ENCODE measurements at regions not wholly inside any gene's neighbourhood (a gene's known extent, or its start where the extent isn't known, plus 50 kb on each side); places are given as distances from the start of the nearest gene placed in this dataset.
"Not testable (repeated sequence)": the region's sequence is repeated elsewhere in the genome, so short reads cannot be mapped to it uniquely, and the experiment has no call there.

DNA sequence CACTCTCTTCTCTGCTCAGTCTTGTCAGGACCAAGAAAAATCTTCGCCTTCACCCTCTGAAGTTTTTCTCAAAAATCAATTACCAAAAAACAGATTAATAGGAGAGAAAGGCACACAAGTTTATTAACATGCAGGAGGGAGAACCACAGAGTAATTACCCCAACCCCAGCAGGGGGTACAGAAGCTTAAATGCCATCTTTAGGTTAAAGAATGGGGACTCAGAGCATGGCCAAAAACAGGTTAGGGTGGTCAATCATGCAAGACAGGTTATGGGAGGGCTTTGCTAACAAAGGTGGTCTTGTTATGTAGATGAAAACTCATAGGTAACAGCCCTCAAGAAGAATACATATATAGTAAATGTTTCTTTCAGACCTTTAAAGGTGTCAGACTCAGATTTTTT, 100.5 kb upstream of the BTN3A2 start:
- ATAC-seq: no peak

DNA sequence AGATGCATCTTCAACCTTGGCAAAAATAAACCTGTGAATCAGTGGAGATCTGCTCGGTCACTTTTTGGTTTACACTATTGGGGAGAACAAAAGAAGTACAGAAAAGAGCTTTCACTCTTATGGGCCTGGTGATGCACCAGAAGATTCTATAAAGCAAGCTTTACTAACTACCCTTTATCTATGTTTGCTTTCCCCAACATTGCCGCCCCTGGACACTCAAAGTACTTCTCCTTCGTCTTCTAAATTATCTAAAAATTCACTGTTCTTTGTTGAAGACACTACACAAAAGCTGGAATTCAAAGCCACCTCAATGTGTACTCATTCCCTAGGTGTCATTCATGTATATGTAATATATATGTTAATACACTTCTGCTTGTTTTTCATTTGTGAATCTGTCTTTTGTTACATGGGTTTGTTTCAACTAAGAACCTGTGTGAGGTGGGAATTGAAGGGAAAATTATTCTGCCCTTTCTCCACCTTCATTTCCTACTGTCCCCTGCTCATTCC, 97.9 kb upstream of the BTN3A2 start:
- ATAC-seq (no peak), DNase-seq (no peak)

More for the DNA sequence above, 100.5 kb upstream of the BTN3A2 start:
- DNase-seq: no peak

DNA sequence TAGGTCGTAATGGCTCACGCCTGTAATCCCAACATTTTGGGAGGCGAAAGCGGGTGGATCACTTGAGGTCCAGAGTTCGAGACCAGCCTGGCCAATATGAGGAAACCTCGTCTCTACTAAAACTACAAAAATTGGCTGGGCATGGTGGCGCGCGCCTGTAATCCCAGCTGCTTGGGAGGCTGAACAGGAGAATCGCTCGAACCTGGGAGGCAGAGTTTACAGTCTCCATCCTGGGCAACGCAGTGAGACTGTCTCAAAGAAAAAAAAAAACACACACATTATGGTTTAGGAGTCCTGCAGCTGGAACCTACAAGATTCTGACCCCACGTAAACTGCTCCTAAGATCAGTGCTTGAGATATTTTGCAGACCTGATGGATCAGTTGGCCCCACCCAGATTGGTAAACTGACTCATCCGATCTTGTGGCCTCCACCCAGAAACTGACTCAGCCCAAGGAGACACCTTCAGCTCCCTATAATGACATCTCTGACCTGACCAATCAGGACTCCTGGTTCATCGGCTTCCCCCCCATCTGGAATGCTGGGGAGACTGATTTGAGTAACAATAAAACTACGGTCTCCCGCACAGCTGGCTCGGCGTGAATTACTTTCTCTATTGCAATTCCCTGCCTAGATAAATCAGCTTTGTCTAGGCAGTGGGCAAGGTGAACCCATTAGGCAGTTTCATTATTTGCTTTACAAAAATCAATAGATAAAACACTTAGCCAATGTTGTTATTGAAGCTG, 96.2 kb upstream of the BTN3A2 start:
- DNase-seq: peak; percentile 51
- no peak for ATAC-seq

DNA sequence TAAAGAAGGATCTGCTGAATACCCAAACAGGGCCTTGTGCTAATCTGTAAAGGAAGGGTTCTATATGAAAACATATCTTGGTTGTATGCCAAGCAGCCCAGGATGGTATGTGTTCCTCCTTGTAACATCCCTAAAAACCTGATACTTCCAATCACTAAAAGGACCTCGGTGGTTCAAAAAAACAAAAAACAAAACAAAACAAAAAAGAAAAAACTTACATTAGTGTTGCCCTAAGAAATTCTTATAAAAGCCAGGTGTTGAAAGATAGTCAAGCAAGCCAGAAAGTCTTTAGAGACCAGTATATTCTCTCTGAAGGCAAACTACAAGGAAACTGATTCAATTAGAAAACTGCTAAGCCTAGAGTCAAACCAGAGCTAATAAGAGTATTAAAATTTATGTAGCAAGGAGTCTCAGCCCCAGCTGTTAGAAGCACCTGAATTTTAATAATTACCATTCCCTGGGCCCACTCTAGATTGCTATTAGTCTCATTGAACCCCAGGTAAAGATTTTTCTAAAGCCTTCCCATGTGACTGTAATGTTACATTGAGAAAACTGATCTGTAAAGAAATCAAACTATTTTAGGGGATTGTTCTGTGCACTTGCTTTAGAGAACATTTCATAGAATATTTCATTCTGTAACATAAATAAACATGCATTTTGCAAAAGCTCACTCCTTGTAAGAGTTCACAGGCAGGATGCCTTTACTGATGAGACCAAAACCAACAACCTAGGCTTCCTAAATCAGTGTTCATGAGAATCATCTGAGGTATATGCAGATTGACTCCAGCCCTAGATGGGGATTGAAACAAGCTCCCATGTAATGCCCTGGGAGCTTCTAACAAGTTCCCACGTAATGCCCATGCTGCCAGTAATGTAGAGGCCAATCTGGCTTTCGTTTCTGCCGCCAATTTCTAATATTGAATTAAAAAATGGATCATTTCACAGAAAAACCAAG, 95.2 kb upstream of the BTN3A2 start:
- DNase-seq (no peak), ATAC-seq (no peak)

DNA sequence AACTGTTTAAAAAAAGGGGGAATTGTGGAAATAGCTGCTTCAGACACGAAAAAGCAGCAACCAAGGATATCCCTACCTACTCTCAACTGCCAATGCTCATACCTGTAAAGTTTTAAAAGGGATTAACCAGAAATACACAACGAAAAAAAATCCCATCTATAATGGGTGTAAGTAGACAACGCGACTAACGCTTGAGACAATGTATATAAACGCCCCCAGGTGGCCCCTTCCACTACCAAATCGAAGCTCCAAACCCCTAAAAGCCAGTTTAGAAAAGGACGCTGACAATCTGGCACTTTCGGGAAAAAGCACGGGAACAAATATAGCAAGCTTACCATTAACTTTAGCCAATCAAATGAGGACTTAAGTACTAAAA, 94.5 kb upstream of the BTN3A2 start:
- ATAC-seq (no peak), DNase-seq (peak; percentile 35)

DNA sequence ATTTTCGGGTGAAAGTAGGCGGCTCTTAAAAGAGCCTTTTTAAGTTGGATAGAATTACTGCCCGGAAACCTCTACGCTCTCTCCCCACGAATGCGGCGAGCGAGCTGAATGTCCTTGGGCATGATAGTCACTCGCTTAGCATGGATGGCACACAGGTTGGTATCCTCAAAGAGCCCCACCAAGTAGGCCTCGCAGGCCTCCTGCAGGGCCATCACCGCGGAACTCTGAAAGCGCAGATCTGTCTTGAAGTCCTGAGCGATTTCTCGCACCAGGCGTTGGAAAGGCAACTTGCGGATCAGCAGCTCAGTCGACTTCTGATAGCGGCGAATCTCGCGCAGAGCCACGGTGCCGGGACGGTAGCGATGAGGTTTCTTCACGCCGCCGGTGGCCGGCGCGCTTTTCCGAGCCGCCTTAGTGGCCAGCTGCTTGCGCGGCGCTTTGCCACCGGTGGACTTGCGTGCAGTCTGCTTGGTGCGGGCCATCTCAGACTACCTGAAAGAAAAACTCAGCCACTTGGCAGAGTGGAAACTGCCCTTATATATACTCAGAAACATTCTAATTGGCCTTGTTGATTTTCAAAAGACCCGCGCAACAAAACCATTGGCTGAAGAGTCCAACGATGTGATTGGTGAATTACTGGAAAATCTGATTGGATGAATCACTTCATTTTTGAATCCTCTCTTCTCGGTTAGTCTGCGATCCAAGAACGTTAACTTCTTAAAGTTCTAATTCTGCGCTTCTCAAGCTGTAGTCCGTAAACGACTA, 93.9 kb upstream of the BTN3A2 start:
- DNase-seq (peak; percentile 80), ATAC-seq (peak; percentile 47)

DNA sequence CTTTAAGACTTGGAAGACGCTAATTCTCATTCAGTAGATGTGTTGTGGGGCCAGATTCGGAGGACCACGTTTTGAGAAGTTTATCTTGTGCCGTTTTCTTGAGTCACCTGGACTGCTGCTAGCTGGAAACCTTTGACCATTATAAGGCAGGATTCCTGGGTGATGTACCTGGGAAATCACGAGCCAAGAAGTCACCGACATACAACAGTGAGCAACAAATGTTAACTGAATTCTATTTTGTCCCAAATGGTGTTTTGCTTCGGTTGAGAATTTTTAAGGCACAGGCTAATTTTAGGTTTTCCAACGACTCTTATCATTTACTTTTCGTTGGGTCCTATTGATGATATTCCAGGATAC, 93.4 kb upstream of the BTN3A2 start:
- no peak for ATAC-seq
- no peak for DNase-seq

DNA sequence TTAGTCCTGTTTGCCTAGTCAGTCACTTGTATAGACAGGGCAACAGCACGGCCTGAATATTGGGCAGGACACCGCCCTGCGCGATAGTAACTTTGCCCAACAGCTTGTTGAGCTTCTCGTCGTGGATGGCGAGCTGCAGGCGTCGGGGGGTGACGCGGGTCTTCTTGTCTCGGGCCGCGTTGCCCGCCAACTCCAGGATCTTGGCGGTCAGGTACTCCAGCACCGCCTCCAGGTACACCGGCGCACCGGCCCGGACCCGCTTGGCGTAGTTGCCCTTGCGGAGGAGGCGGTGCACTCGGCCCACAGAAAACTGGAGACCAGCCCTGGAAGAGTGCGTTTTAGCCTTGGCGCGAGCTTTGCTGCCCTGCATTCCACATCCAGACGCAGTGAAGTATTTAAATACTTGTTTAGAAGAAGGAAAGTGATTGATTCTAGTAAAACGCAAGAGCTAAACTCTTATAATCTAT, 92.8 kb upstream of the BTN3A2 start:
- ATAC-seq (peak; percentile 10), DNase-seq (peak; percentile 65)

DNA sequence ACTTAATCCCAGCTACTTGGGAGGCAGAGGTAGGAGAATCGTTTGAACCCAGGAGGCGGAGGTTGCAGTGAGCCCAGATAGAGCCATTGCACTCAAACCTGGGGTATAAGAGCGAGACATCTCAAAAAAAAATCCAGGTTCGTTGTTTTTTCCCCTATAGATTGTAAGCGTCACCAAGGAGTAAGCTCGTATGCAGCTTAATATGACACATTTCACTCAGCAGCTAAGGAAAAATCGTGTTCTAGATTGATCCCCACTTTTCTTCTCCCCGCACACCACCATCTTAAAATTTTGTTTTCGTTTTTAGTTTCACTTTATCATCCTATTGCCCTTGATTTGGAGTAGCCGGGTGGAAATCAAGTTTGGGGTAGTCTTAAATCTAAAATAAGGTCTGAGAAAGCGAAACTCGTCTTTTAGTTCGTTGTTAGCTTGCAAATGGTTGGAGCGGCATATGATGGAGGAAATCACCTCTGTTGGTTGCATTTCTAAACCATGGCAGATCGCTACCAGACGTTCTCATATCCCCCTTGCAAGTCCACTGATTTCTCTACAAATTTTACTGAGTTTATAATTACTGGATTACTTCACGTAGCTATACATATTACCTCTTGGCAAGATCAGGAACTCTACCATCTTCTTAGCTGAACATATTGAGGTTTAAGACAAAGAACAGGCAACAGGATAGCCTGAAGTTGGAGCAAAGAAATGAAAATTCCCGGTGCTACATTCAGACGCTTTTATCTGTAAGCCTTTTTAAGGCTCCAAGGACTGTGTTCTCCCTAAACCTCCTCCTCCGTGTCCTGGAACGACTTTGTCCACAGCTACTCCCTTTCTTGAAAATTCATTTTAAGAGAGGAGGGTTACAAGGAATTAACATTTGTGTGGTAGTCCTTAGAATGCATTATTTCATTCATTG, 91.1 kb upstream of the BTN3A2 start:
- peak; percentile 5 for ATAC-seq
- no peak for DNase-seq

DNA sequence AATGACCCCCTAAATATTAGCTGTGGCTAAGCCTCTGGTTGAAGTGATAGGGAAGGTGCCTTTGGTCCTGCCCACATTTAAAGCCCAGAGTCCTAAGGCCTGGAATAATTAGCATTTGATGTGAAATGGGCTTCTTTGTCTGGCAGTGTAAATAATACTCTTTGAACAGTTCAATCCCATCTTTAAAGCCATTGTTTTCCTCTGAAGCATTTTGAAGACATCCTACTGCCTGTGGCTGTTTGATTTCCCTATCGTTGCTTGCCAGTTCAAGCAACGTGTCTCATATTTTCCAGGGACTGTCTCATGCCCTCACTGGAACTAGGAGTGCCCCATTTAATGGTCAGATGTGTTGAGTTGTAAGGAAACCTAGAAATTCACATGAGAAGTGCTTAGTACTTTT, 89.3 kb upstream of the BTN3A2 start:
- DNase-seq (no peak), ATAC-seq (no peak)

DNA sequence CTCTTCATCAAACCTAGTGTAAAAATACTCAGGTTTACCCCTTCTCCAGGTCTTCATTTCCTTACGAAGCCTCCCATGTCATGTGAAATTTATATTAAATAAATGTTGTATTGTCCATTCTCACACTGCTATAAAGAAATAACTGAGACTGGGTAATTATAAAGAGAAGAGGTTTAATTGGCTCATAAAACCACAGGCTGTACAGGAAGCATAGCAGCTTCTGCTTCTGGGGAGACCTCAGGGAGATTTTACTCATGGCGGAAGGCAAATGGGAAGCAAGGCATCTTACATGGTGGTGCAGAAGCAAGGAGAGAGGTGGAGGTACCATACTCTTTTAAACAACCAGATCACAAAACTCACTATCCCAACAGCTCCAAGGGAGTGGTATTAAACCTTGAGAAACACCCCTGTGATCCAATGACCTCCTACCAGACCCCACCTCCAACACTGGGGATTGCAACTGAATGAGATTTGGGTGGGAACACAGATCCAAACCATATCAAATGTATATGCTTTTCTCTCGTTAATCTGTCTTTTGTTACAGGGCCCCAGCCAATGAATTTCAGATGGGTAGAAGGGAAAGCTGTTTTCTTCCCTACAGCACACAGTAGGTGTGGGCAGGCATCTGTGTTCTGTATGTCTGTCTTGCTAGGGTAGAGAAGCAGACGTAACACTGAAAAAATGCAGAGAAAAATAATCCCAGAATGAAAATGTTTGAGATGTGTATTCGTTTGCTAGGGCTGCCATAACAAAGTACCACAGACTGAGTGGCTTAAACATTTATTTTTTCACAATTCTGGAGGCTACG, 88.0 kb upstream of the BTN3A2 start:
- DNase-seq (no peak), ATAC-seq (no peak)

DNA sequence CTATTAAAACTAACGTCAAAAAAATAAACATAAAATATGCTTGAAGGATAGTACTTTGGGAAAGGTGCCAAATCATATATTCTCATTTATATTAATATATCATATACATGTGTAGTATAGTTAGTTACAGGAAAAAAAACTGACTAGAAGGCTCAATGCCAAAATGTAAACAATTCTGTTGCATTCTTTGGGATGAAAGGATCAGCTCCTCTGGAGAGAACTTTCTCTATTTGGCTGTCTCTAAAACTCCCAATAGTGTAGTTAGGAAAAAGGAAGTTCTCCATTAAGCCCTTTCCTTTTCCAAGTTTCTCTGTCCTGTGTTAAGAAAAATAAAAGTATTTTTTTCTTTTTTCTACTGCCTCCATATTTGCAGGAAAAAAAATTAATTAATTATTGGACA, 86.5 kb upstream of the BTN3A2 start:
- DNase-seq (no peak), ATAC-seq (no peak)

DNA sequence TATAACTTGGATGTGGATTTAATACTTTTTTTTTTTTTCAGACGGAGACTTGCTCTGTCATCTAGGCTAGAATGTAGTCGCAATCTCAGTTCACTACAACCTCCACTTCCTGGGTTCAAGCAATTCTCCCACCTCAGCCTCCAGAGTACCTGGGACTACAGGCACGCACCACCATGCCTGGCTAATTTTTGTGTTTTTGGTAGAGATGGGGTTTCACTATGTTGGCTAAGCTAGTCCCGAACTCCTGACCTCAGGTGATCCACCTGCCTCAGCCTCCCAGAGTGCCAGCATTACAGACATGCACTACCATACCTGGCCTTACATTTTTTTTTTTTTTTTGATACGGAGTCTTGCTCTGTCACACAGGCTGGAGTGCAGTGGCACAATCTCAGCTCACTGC, 85.6 kb upstream of the BTN3A2 start:
- not testable (repeated sequence) for DNase-seq, ATAC-seq

DNA sequence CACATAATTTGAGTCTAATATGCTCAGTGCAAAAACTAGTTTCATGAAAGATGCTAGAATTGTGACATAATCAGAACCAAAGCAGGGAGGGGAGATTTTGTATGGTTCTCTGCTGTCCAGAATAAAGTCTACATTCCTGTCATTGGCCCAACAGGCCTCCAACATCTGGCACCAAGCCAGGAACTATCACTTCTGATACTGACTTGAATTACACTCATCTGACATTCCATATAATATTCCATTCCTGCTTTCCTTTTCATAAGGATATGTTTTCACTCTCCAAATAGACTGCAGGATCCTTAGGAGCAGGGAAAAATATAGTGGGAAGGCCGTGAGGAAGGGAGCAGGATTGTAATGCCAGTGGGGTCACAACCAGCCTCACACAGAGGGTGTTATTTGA, 84.6 kb upstream of the BTN3A2 start:
- ATAC-seq (no peak), DNase-seq (no peak)

DNA sequence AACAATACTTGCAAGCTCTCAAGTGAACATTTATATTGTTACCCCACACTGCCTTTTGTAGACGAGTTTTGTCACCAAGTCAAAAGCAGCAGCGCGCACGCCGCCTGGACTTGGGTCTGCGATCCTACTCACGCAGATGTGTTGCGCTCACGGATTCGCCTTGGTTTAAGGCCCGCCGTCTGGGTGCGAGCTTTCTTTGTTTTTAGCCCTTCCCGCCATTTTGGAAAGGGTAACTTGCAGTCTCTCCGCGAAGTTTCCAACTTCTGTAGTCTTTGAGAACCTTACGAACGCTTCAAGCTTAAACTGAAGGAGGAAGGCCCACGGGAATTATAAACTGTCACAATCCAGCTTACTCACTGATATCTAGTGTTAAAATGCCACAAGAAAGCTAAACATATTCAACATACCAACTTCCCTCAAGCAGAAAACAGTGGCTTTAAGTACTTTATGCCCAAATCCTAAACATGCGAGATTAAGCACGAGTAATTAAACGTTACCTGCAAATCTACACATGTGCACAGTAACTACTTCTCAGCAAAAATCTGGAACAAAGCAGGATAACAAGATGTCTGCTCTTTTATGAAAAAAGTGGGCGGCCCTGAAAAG, 80.4 kb upstream of the BTN3A2 start:
- ATAC-seq (no peak), DNase-seq (peak; percentile 64)

DNA sequence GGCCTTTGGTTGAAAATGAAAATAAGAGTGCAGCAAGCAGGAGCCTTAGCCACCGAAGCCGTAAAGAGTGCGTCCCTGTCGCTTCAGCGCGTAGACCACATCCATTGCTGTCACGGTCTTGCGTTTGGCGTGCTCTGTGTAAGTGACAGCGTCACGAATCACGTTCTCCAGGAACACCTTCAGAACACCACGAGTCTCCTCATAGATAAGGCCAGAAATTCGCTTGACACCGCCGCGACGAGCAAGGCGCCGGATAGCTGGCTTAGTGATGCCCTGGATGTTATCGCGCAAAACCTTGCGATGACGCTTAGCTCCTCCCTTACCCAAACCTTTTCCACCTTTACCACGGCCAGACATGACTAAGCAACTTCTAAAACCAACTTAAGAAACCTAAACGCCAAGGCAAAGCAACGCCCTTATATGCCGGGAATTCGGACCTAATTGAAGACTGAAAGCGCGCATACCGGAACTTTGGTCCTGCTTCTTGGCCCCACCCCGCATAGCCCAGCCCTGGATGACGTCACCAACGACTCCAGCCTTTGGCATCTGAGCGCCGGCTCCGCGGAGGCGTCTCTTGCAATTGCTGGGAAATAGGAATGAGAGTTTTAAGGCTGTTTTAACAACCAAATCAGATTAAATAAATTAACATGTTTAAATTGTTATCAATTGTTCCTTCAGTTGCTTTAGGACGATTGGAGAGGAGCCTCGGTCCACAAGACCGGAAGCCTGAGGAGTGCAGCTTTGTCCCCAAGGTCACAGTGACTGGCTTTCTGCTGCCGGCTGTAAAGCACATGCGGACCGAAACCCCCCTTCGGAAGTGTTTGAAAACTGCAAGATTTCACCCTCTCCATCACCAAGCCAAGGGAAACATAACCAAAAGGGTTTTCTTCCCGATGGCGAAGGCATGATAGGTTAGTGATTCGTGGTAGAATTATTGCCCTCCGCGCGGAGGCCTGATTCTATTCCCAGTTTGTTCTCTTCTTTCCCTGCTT, 79.6 kb upstream of the BTN3A2 start:
- peak; percentile 86 for ATAC-seq
- peak; percentile 96 for DNase-seq

DNA sequence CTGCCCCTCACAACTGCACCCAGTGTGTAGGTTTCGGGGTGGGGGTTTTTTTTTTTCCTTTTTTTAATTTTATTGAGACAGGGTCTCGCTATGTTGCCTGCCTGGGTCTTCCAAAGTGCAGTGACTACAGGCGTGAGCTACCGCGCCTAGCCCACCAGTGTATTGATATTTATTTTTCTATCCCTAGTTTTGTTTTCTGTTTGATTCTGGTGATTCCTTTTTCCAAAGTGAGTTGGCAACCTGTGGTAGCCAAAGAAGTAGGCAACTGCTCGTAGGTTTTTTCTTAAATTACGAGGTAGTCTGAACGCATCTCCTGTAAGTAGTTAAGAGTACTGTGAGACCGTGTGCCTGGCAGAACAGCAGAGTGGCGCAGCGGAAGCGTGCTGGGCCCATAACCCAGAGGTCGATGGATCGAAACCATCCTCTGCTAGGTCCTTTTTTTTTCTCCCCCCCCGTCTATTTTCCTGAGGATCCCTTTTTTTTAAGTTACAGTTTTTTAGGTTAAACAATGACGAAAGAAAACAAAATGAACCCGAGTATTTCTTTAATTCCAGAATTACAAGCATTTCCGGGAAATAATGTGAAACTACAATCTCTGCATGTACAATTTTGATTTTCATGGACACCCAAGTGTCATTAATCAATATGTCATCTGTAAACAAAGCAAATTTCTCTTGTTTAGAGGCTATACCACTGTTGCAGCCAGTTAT, 78.7 kb upstream of the BTN3A2 start:
- DNase-seq (peak; percentile 66), ATAC-seq (no peak)

DNA sequence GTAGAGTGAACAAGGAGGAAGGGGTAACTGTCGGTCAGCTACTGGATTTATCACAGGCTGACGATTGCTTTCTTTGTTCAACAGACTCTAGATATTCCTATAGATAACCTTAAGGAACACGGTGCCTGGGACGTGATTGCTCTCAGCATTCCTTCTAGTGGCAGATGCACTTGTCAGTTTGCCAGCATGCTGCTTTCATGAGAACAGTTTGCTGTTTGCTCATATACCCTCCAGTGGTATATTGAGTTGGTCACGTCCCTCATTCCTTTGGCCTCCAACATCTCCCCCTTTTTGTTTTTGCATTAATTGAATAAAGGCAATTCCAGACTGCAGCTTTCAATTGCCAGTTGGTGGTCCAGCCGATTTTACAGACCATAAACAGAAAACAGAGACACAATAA, 76.8 kb upstream of the BTN3A2 start:
- ATAC-seq (no peak), DNase-seq (no peak)

Measured in stimulated activated naive CD8-positive, alpha-beta T cell treated with anti-CD3 and anti-CD28 coated beads, Interleukin-15, Interleukin-2, amounts not matched to agents 100 U/mL and 50 U/mL, for 24 hours (primary cell).